Keratinocyte (primary cell): ENCODE measurements at regions not wholly inside any gene's neighbourhood (a gene's known extent, or its start where the extent isn't known, plus 50 kb on each side); places are given as distances from the start of the nearest gene placed in this dataset.

Experiments
- DNase-seq: peaks from one replicate; pipeline ENCODE4 v3.0.0-alpha.2; 2011; ENCODE audit warnings: low read depth, missing footprints, low spot score
- FAIRE-seq: peaks from 2 replicates; lab custom pipeline; 2011; peaks lifted over from hg19 to GRCh38; lab: Jason Lieb, UNC
- H2AFZ ChIP-seq: 2 replicates; pipeline ENCODE4 v1.6.0; 2012; ENCODE audit warnings: low read length, control low read depth, inconsistent platforms; ENCODE audit not compliant: control insufficient read depth
- H3K27ac ChIP-seq: 2 replicates; pipeline ENCODE4 v1.5.1; 2011; ENCODE audit warnings: low read length; ENCODE audit not compliant: control insufficient read depth, insufficient read depth
- H3K27me3 ChIP-seq: 3 replicates; pipeline ENCODE4 v1.6.0; 2011; ENCODE audit warnings: low read length; ENCODE audit not compliant: control insufficient read depth, insufficient read depth; ENCODE audit errors: extremely low read depth
- H3K36me3 ChIP-seq, 2 experiments: 2 replicates in 1 of 2; 3 replicates in 1 of 2; pipeline ENCODE4 v1.5.1; 2011; ENCODE audit warnings: low read length in 2 of 2, mild to moderate bottlenecking in 1 of 2; ENCODE audit not compliant: control insufficient read depth in 2 of 2, insufficient read depth in 2 of 2; ENCODE audit errors: extremely low read depth in 1 of 2
- H3K4me1 ChIP-seq: 3 replicates; pipeline ENCODE4 v1.5.1; 2011; ENCODE audit warnings: low read length; ENCODE audit not compliant: control insufficient read depth, insufficient read depth; ENCODE audit errors: extremely low read depth
- H3K4me2 ChIP-seq: 3 replicates; pipeline ENCODE4 v1.6.0; 2011; ENCODE audit warnings: low read depth, low read length; ENCODE audit not compliant: control insufficient read depth, insufficient read depth; ENCODE audit errors: extremely low read depth
- H3K4me3 ChIP-seq, 3 experiments: fragments of 200-600 bp in 1 of 3; sonication (generic) in 1 of 3; 2 replicates in 2 of 3; 3 replicates in 1 of 3; pipeline ENCODE4 v1.5.1; 2011 to 2016; ENCODE audit warnings: low read length in 3 of 3, mild to moderate bottlenecking in 3 of 3, control low read depth in 2 of 3, inconsistent platforms in 1 of 3, low read depth in 1 of 3, mixed read lengths in 1 of 3, mixed run types in 1 of 3, moderate library complexity in 1 of 3; ENCODE audit not compliant: control insufficient read depth in 2 of 3, insufficient read depth in 2 of 3; ENCODE audit errors: extremely low read depth in 1 of 3
- H3K79me2 ChIP-seq: 2 replicates; pipeline ENCODE4 v1.6.0; 2012; ENCODE audit warnings: low read length; ENCODE audit not compliant: control insufficient read depth, insufficient read depth
- H3K9ac ChIP-seq: 3 replicates; pipeline ENCODE4 v1.6.0; 2011; ENCODE audit warnings: low read length; ENCODE audit not compliant: control insufficient read depth, insufficient read depth; ENCODE audit errors: extremely low read depth
- H3K9me1 ChIP-seq: 3 replicates; pipeline ENCODE4 v1.6.0; 2011; ENCODE audit warnings: low read length; ENCODE audit not compliant: control insufficient read depth, insufficient read depth; ENCODE audit errors: extremely low read depth
- H3K9me3 ChIP-seq: 2 replicates; pipeline ENCODE4 v1.5.1; 2012; ENCODE audit warnings: low read depth, low read length; ENCODE audit not compliant: control insufficient read depth
- H4K20me1 ChIP-seq: 3 replicates; pipeline ENCODE4 v1.6.0; 2011; ENCODE audit warnings: low read length; ENCODE audit not compliant: control insufficient read depth, insufficient read depth; ENCODE audit errors: extremely low read depth
- EZH2 ChIP-seq: IDR thresholded peaks from one replicate; pipeline ENCODE4 v1.6.1; 2012; ENCODE audit warnings: inconsistent platforms, mild to moderate bottlenecking, low read length, moderate library complexity
- dilution Hi-C: fragments of 300-500 bp; cut with MboI; formaldehyde crosslinking; loops from one replicate; pipeline ENCODE4 v1.7.0; 2020; ENCODE audit warnings: low sequenced_read_pairs; ENCODE audit not compliant: extremely low pct_ligation_motif_present
- TF ChIP-seq, protein P1 (sequence below), 3 experiments: IDR thresholded peaks in 1 of 3; conservative IDR thresholded peaks in 1 of 3; optimal IDR thresholded peaks in 1 of 3; 2 replicates in 2 of 3; 3 replicates in 1 of 3; pipeline versions ENCODE3 to v1.5.1; 2011; ENCODE audit warnings: low read length in 3 of 3, mild to moderate bottlenecking in 3 of 3, moderate library complexity in 2 of 3, control low read depth in 1 of 3, inconsistent platforms in 1 of 3; ENCODE audit not compliant: insufficient read depth in 2 of 3; ENCODE audit errors: extremely low read depth in 1 of 3

DNA sequence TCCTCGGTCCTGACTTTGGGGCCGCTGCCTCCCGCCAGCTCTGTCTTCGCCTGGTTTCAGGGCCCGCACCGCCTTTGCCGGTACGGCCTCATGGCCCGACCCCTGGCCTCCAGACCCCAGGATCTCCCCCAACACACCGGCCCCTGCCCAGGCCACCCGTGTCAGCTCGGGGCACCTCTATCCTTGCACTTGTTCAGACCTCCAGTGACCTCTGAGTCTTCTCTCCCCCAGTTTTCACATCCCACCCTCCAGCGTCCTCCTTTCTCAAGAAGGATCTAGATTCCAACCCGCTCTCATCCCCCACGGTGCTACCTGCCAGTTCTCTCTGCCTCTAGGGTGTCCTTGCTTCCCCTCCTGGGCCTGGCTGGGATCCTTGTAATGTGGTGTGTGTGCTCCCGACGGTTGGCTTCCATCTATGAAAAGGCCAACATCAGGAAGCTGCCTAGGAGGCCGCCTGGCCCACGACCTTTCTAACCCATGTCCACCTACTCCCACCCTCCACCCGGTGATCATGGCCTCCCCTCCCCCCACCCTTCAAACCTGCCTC is 61.1 kb downstream of the SPATA31C2 start:
- H4K20me1 ChIP-seq, result no peaks in the 10 kb centered on the region
- FAIRE-seq (no peak), DNase-seq (no peak)
- no peaks in the 10 kb centered on the region for H3K27me3 ChIP-seq
- H3K79me2 ChIP-seq, result no peaks in the 10 kb centered on the region
- H2AFZ ChIP-seq, result no peak overlapping the region
- peak overlapping the region in 1 of 3 experiments; percentile 47 for H3K4me3 ChIP-seq
- no peaks in the 10 kb centered on the region for H3K9me1 ChIP-seq
- TF ChIP-seq EZH2, result no peak
- TF ChIP-seq, protein P1, sequence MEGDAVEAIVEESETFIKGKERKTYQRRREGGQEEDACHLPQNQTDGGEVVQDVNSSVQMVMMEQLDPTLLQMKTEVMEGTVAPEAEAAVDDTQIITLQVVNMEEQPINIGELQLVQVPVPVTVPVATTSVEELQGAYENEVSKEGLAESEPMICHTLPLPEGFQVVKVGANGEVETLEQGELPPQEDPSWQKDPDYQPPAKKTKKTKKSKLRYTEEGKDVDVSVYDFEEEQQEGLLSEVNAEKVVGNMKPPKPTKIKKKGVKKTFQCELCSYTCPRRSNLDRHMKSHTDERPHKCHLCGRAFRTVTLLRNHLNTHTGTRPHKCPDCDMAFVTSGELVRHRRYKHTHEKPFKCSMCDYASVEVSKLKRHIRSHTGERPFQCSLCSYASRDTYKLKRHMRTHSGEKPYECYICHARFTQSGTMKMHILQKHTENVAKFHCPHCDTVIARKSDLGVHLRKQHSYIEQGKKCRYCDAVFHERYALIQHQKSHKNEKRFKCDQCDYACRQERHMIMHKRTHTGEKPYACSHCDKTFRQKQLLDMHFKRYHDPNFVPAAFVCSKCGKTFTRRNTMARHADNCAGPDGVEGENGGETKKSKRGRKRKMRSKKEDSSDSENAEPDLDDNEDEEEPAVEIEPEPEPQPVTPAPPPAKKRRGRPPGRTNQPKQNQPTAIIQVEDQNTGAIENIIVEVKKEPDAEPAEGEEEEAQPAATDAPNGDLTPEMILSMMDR (optimal IDR thresholded peaks at IDR 0.05 in 1 of 3, IDR thresholded peaks at IDR 0.05 in 1 of 3, conservative IDR thresholded peaks at IDR 0.05 in 1 of 3; ENCODE audit: extremely low read depth in 1 of 3, insufficient read depth in 2 of 3, low read length in 3 of 3), result no peak
- peak overlapping the region; percentile 28 for H3K9ac ChIP-seq
- no peak overlapping the region for H3K4me2 ChIP-seq
- peaks cover 8% of the 10 kb centered on the region for H3K4me1 ChIP-seq
- H3K36me3 ChIP-seq, result no peaks in the 10 kb centered on the region
- H3K27ac ChIP-seq, result no peak overlapping the region
- dilution Hi-C loops, result no loop called here
- peaks cover 2% of the 10 kb centered on the region for H3K9me3 ChIP-seq

DNA sequence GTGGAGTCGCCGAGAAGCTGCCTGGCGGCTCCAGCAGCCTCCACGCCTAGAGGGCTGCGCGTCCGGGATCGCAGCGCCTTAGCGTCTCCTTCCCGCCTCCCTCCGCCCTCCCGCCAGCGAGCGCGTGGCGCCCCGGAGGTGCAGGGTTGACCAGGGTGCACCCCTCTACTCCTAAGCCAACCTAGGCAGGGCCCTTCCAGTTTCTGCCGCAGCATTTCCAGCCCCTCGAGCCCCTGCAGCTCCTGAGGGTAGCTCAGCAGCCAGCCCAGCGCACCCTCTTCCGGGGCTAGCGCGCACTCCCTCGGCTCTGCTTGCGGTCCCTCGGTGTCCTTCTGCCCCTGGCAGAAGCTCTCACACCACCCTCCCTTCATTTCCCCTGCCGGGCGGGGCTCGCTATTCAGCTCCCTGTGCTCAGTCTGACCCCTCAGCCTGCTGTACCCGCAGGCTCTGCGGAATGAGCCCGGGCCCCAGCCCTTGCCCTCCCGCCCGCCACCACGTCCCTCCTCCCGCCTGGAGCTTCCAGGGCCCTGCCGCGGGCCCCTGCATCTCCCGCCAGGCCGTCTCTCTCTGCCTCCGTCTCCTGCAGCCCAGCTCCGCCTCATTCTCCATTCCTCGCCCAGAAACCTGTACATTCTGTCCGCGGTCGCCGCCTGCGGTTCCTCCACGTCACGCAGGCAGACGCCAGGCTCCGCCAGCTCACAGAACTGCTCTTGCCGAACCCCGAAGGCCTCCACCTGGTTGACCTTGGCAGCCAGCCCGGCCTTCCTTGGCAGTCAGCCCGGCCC is 61.8 kb downstream of the SPATA31C2 start:
- no peaks in the 10 kb centered on the region for H3K9me1 ChIP-seq
- FAIRE-seq (peak; percentile 43), DNase-seq (peak; percentile 73)
- H3K36me3 ChIP-seq, result no peaks in the 10 kb centered on the region
- no peaks in the 10 kb centered on the region for H3K27me3 ChIP-seq
- H3K4me2 ChIP-seq, result peak overlapping the region; percentile 76
- peak overlapping the region; percentile 60 for H3K9ac ChIP-seq
- peak overlapping the region; percentile 82 for H2AFZ ChIP-seq
- no peak for TF ChIP-seq EZH2
- TF ChIP-seq, protein P1 (optimal IDR thresholded peaks at IDR 0.05 in 1 of 3, IDR thresholded peaks at IDR 0.05 in 1 of 3, conservative IDR thresholded peaks at IDR 0.05 in 1 of 3; ENCODE audit: extremely low read depth in 1 of 3, insufficient read depth in 2 of 3, low read length in 3 of 3), result peak in 2 of 3 experiments; percentile 17 to 23
- no peaks in the 10 kb centered on the region for H3K79me2 ChIP-seq
- H3K4me1 ChIP-seq, result peaks cover 8% of the 10 kb centered on the region
- peak overlapping the region; percentile 47 to 67 (median 66) for H3K4me3 ChIP-seq
- H4K20me1 ChIP-seq, result no peaks in the 10 kb centered on the region
- peaks cover 2% of the 10 kb centered on the region for H3K9me3 ChIP-seq
- dilution Hi-C loops, result no loop called here
- no peak overlapping the region for H3K27ac ChIP-seq
